Liver (tissue), 8 donors: ENCODE measurements at regions not wholly inside any gene's neighbourhood (a gene's known extent, or its start where the extent isn't known, plus 50 kb on each side); places are given as distances from the start of the nearest gene placed in this dataset.

Experiments used
- DNase-seq: peaks from one replicate; pipeline ENCODE4 v3.0.0-alpha.2; 2017; ENCODE audit warnings: low spot score
- H3K27ac ChIP-seq, 2 donors: one replicate each; pipeline ENCODE4 v1.7.0; 2013; ENCODE audit warnings: inconsistent platforms in 2 of 2, low read length in 2 of 2, control low read depth in 1 of 2, low read depth in 1 of 2, mild to moderate bottlenecking in 1 of 2
- H3K27me3 ChIP-seq, 4 donors: one replicate each; pipeline versions ENCODE4 v1.6.1 to v1.7.0; 2013; ENCODE audit warnings: low read length in 3 of 4, inconsistent platforms in 1 of 4, mild to moderate bottlenecking in 1 of 4, moderate library complexity in 1 of 4; ENCODE audit not compliant: control insufficient read depth in 4 of 4, insufficient read depth in 4 of 4
- H3K36me3 ChIP-seq, 4 donors: one replicate each; pipeline versions ENCODE4 v1.6.1 to v1.7.0; 2013; ENCODE audit warnings: low read length in 3 of 4, mild to moderate bottlenecking in 3 of 4, low read depth in 1 of 4, moderate library complexity in 1 of 4; ENCODE audit not compliant: control insufficient read depth in 4 of 4, insufficient read depth in 3 of 4
- H3K4me1 ChIP-seq, 4 donors: one replicate each; pipeline versions ENCODE4 v1.6.1 to v1.7.0; 2013; ENCODE audit warnings: low read length in 3 of 4, mild to moderate bottlenecking in 3 of 4, moderate library complexity in 1 of 4; ENCODE audit not compliant: control insufficient read depth in 4 of 4, insufficient read depth in 4 of 4
- H3K4me3 ChIP-seq, 3 donors: one replicate each; pipeline versions ENCODE4 v1.6.1 to v1.7.0; 2013; ENCODE audit warnings: low read length in 3 of 3, control low read depth in 1 of 3, low read depth in 1 of 3, mild to moderate bottlenecking in 1 of 3
- H3K9ac ChIP-seq, 2 donors: one replicate each; pipeline ENCODE4 v1.7.0; 2013; ENCODE audit warnings: low read length in 2 of 2, mild to moderate bottlenecking in 2 of 2, moderate library complexity in 2 of 2, control low read depth in 1 of 2, low read depth in 1 of 2
- H3K9me3 ChIP-seq, 4 donors: one replicate each; pipeline versions ENCODE4 v1.6.1 to v1.7.0; 2013; ENCODE audit warnings: low read length in 3 of 4; ENCODE audit not compliant: control insufficient read depth in 4 of 4
- EGR1 ChIP-seq, 2 donors: IDR thresholded peaks; 2 replicates each; pipeline ENCODE4 v1.6.1; 2016 to 2018; ENCODE audit warnings: antibody characterized with exemption in 2 of 2, low read depth in 2 of 2
- FOXA1 ChIP-seq: IDR thresholded peaks from 2 replicates; pipeline ENCODE4 v1.6.1; 2016; ENCODE audit warnings: antibody characterized with exemption
- FOXA2 ChIP-seq: IDR thresholded peaks from 2 replicates; pipeline ENCODE4 v1.6.1; 2016; ENCODE audit warnings: antibody characterized with exemption
- GABPA ChIP-seq, 2 donors: IDR thresholded peaks in 1 of 2; conservative IDR thresholded peaks in 1 of 2; 2 replicates each; pipeline ENCODE4 v1.6.1; 2016; ENCODE audit warnings: antibody characterized with exemption in 2 of 2, mild to moderate bottlenecking in 1 of 2, moderate library complexity in 1 of 2
- HNF4A ChIP-seq, 2 donors: conservative IDR thresholded peaks; 2 replicates each; pipeline ENCODE4 v1.6.1; 2016; ENCODE audit warnings: antibody characterized with exemption in 2 of 2, mild to moderate bottlenecking in 2 of 2
- HNF4G ChIP-seq: IDR thresholded peaks from 2 replicates; pipeline ENCODE4 v1.6.1; 2016; ENCODE audit warnings: antibody characterized with exemption
- JUND ChIP-seq, 2 donors: IDR thresholded peaks; 2 replicates each; pipeline ENCODE4 v1.6.1; 2016; ENCODE audit warnings: antibody characterized with exemption in 2 of 2
- NR2F2 ChIP-seq: IDR thresholded peaks from 2 replicates; pipeline ENCODE4 v1.6.1; 2016; ENCODE audit warnings: antibody characterized with exemption
- RAD21 ChIP-seq, 2 donors: IDR thresholded peaks; 2 replicates each; pipeline ENCODE4 v1.6.1; 2016; ENCODE audit warnings: antibody characterized with exemption in 2 of 2, mild to moderate bottlenecking in 2 of 2
- RXRA ChIP-seq, 2 donors: IDR thresholded peaks; 2 replicates each; pipeline ENCODE4 v1.6.1; 2017 to 2018; ENCODE audit warnings: antibody characterized with exemption in 2 of 2, mild to moderate bottlenecking in 1 of 2
- SP1 ChIP-seq: IDR thresholded peaks from 2 replicates; pipeline ENCODE4 v1.6.1; 2018; ENCODE audit warnings: antibody characterized with exemption, mild to moderate bottlenecking
- TAF1 ChIP-seq: conservative IDR thresholded peaks from 2 replicates; pipeline ENCODE4 v1.6.1; 2016; ENCODE audit warnings: antibody characterized with exemption, mild to moderate bottlenecking
- YY1 ChIP-seq: IDR thresholded peaks from 2 replicates; pipeline ENCODE4 v1.6.1; 2016; ENCODE audit warnings: antibody characterized with exemption, mild to moderate bottlenecking
- WGBS: extraction: QIAGEN DNeasy Blood & Tissue Kit; methylation state at CpG from one replicate; pipeline ENCODE4 v1.1.7; 2013; 5-methylcytosine and 5-hydroxymethylcytosine counted together
- TF ChIP-seq, protein P1 (sequence below): IDR thresholded peaks from 2 replicates; pipeline ENCODE4 v1.6.1; 2016; ENCODE audit warnings: antibody characterized with exemption
- TF ChIP-seq, protein P2 (sequence below): fragments of 150-350 bp; IDR thresholded peaks from 2 replicates; pipeline ENCODE4 v1.5.1; 2017; ENCODE audit warnings: improper control_type of control experiment, low read depth, low read length; ENCODE audit not compliant: missing input control
- TF ChIP-seq, protein P3 (sequence below): IDR thresholded peaks from 2 replicates; pipeline ENCODE4 v1.6.1; 2016; ENCODE audit warnings: antibody characterized with exemption, mild to moderate bottlenecking
- TF ChIP-seq, protein P4 (sequence below): IDR thresholded peaks from 2 replicates; pipeline ENCODE4 v1.6.1; 2016; ENCODE audit warnings: antibody characterized with exemption
- TF ChIP-seq, protein P5 (sequence below): IDR thresholded peaks from 2 replicates; pipeline ENCODE4 v1.6.1; 2016; ENCODE audit warnings: antibody characterized with exemption
- donor health status: healthy.
- donor health status: healthy.
- donor health status: healthy.
- donor health status: healthy.
- donor health status: healthy.

DNA sequence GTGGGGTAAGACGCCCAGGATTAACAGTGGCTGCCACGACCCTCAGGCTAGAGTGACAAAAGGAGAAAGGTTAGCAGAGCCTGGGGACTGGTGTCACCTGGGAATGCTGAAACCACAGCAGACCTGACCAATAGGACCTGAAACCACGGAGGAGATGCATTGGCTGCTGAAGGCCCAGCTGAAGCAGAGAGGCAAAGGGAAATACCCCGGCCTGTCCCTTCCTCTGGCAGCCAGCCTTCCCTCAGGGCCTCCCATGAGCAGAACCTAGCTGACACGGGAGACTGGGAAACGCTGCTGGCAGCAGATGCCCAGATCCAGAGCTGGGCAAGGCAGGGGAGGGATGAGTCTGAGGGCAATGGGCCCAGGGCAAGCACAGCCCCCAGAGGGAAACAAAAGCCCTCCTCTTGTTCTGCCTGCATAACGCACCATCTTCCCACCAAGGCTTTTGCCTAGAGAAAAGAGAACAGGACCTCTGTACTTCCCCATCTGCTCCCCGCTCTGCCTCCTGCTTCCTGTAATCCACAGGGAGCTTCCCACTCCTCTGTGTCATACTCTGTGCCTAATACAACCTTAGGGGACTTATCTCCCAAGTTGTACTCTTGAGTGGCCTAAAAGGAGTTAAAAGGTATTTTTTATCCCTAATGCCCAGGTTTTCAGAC, 216.2 kb downstream of the ABHD5 start:
- Histone ChIP-seq H3K36me3 (no peaks in the 10 kb centered on the region), H3K9ac (no peak overlapping the region), H3K9me3 (no peaks in the 10 kb centered on the region), H3K27ac (no peak overlapping the region), H3K4me3 (no peak overlapping the region), H3K27me3 (no peaks in the 10 kb centered on the region), H3K4me1 (no peaks in the 10 kb centered on the region)
- DNase-seq: no peak
- 74% methylated on average over 8 of the region's 8 CpGs for WGBS
- TF ChIP-seq, protein P1, sequence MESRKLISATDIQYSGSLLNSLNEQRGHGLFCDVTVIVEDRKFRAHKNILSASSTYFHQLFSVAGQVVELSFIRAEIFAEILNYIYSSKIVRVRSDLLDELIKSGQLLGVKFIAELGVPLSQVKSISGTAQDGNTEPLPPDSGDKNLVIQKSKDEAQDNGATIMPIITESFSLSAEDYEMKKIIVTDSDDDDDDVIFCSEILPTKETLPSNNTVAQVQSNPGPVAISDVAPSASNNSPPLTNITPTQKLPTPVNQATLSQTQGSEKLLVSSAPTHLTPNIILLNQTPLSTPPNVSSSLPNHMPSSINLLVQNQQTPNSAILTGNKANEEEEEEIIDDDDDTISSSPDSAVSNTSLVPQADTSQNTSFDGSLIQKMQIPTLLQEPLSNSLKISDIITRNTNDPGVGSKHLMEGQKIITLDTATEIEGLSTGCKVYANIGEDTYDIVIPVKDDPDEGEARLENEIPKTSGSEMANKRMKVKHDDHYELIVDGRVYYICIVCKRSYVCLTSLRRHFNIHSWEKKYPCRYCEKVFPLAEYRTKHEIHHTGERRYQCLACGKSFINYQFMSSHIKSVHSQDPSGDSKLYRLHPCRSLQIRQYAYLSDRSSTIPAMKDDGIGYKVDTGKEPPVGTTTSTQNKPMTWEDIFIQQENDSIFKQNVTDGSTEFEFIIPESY: no peak
- TF ChIP-seq HNF4G (no peak), TAF1 (no peak), EGR1 (IDR thresholded peaks at IDR 0.05; ENCODE audit: low read depth in 2 of 2) (no peak), JUND (IDR thresholded peaks at IDR 0.05) (no peak), YY1 (no peak), SP1 (no peak), GABPA (IDR thresholded peaks at IDR 0.05 in 1 of 2, conservative IDR thresholded peaks at IDR 0.05 in 1 of 2) (no peak), FOXA1 (no peak), HNF4A (conservative IDR thresholded peaks at IDR 0.05) (no peak), FOXA2 (no peak)
- TF ChIP-seq, protein P2, sequence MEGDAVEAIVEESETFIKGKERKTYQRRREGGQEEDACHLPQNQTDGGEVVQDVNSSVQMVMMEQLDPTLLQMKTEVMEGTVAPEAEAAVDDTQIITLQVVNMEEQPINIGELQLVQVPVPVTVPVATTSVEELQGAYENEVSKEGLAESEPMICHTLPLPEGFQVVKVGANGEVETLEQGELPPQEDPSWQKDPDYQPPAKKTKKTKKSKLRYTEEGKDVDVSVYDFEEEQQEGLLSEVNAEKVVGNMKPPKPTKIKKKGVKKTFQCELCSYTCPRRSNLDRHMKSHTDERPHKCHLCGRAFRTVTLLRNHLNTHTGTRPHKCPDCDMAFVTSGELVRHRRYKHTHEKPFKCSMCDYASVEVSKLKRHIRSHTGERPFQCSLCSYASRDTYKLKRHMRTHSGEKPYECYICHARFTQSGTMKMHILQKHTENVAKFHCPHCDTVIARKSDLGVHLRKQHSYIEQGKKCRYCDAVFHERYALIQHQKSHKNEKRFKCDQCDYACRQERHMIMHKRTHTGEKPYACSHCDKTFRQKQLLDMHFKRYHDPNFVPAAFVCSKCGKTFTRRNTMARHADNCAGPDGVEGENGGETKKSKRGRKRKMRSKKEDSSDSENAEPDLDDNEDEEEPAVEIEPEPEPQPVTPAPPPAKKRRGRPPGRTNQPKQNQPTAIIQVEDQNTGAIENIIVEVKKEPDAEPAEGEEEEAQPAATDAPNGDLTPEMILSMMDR: no peak
- TF ChIP-seq, protein P3, sequence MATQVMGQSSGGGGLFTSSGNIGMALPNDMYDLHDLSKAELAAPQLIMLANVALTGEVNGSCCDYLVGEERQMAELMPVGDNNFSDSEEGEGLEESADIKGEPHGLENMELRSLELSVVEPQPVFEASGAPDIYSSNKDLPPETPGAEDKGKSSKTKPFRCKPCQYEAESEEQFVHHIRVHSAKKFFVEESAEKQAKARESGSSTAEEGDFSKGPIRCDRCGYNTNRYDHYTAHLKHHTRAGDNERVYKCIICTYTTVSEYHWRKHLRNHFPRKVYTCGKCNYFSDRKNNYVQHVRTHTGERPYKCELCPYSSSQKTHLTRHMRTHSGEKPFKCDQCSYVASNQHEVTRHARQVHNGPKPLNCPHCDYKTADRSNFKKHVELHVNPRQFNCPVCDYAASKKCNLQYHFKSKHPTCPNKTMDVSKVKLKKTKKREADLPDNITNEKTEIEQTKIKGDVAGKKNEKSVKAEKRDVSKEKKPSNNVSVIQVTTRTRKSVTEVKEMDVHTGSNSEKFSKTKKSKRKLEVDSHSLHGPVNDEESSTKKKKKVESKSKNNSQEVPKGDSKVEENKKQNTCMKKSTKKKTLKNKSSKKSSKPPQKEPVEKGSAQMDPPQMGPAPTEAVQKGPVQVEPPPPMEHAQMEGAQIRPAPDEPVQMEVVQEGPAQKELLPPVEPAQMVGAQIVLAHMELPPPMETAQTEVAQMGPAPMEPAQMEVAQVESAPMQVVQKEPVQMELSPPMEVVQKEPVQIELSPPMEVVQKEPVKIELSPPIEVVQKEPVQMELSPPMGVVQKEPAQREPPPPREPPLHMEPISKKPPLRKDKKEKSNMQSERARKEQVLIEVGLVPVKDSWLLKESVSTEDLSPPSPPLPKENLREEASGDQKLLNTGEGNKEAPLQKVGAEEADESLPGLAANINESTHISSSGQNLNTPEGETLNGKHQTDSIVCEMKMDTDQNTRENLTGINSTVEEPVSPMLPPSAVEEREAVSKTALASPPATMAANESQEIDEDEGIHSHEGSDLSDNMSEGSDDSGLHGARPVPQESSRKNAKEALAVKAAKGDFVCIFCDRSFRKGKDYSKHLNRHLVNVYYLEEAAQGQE: no peak
- TF ChIP-seq, protein P4, sequence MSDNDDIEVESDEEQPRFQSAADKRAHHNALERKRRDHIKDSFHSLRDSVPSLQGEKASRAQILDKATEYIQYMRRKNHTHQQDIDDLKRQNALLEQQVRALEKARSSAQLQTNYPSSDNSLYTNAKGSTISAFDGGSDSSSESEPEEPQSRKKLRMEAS: no peak
- TF ChIP-seq, protein P5, sequence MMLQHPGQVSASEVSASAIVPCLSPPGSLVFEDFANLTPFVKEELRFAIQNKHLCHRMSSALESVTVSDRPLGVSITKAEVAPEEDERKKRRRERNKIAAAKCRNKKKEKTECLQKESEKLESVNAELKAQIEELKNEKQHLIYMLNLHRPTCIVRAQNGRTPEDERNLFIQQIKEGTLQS: no peak

DNA sequence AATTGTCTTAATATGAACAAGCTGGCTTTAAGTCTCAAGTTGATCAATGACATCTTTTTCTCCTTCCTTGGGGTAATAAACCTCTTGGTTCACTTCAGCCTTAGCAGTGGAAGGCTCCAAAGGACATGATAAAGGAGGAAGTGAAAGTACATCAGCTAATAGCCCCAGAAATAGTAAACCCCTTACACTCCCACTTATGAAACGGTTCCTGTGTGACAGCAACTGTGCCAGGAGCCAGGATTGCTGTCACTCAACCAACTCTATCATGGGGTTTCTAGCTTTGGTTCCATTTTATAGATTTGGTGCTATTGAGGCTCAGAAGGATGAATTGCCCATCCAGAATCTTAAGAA, 216.7 kb downstream of the ABHD5 start:
- DNase-seq: no peak
- WGBS: 66% methylated on average over 1 of the region's 1 CpG
- H3K9ac ChIP-seq: no peak overlapping the region
- H3K27me3 ChIP-seq: no peaks in the 10 kb centered on the region
- H3K9me3 ChIP-seq: no peaks in the 10 kb centered on the region
- no peak overlapping the region for H3K4me3 ChIP-seq
- no peaks in the 10 kb centered on the region for H3K36me3 ChIP-seq
- TF ChIP-seq YY1 (no peak), TAF1 (no peak), HNF4A (conservative IDR thresholded peaks at IDR 0.05) (no peak), RAD21 (IDR thresholded peaks at IDR 0.05) (no peak), RXRA (IDR thresholded peaks at IDR 0.05) (no peak), NR2F2 (no peak)
- TF ChIP-seq, protein P1: no peak
- TF ChIP-seq, protein P5: no peak
- TF ChIP-seq, protein P4: no peak
- H3K27ac ChIP-seq: no peak overlapping the region
- H3K4me1 ChIP-seq: no peaks in the 10 kb centered on the region
